ENCODE measurements at regions not wholly inside any gene's neighbourhood (a gene's known extent, or its start where the extent isn't known, plus 50 kb on each side); places are given as distances from the start of the nearest gene placed in this dataset.

DNA sequence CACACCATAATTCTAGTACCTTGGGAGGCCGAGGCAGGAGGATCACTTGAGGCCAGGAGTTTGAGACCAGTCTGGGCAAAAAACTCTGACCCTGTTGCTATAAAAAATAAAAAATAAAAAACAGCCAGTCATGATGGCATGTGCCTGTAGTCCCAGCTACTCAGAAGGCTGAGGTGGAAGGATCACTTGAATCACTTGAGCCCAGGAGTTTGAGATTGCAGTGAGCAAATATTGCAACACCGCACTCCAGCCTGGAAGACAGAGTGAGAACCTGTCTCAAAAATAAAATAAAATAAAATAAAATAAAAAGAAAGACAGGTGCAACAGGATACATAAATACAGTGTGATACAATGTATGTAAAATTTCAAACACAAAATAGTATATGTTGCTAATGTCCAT is 154.5 kb downstream of the OTOR start:
- intact Hi-C loops (cut with micrococcal nuclease): no loop called here
- Mint-ChIP-seq H3K4me3 (no peak overlapping the region), H3K27me3 (no peaks in the 10 kb centered on the region)

DNA sequence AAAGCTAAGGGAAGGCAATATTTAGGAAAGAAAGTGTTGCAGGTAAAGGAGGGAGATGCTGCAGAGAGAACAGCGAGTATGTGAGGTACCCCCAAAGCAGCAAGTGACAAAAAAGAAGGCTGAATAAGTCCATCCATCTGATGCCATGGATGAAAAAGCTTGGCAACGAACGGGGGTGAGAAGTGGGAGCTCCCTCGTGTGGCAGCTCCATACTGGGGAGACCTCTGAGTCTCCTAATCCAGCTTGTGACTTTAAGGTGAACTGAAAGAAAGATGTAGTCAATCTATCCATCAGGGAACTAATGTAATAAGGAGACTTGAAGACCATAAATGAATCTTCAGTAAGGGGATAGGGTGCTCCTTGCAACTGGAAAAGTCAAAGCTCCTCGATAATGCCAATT is 156.6 kb downstream of the OTOR start:
- Mint-ChIP-seq H3K27me3 (no peaks in the 10 kb centered on the region), H3K27ac (no peak overlapping the region), H3K4me3 (no peak overlapping the region), H3K9me3 (peaks cover under 1% of the 10 kb centered on the region), H3K4me1 (ENCODE audit: low read depth) (no peaks in the 10 kb centered on the region), H3K36me3 (ENCODE audit: low read depth) (no peaks in the 10 kb centered on the region)
- intact Hi-C loops (cut with micrococcal nuclease): no loop called here

More for the DNA sequence above, 154.5 kb downstream of the OTOR start:
- H3K9me3 Mint-ChIP-seq: no peaks in the 10 kb centered on the region
- H3K4me1 Mint-ChIP-seq (ENCODE audit: low read depth): no peaks in the 10 kb centered on the region
- no peak overlapping the region for H3K27ac Mint-ChIP-seq
- H3K36me3 Mint-ChIP-seq (ENCODE audit: low read depth): no peaks in the 10 kb centered on the region

DNA sequence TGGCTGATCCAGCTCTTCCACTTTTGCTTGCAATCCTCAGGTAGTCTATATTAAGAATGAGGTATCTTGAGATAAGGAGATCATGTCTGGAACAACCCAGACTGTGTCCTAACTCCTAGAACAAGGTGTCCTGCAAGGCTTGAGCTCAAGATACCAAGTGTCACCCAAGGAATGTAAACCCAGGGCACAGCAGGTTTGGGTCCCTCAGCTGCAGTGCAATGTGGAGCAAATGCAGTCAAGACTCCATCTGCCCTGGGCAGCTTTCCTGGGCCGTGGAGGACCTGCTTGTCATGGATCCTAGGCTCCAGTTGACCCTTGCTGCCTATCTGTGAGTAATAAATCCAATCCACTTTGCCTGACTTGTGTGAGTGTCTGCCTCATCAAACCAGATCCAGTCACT is 166.1 kb downstream of the OTOR start:
- intact Hi-C loops (cut with micrococcal nuclease): no loop called here
- H3K27me3 Mint-ChIP-seq: no peaks in the 10 kb centered on the region
- peaks cover 46% of the 10 kb centered on the region for H3K9me3 Mint-ChIP-seq
- no peak overlapping the region for H3K4me3 Mint-ChIP-seq
- no peaks in the 10 kb centered on the region for H3K36me3 Mint-ChIP-seq (ENCODE audit: low read depth)
- no peak overlapping the region for H3K27ac Mint-ChIP-seq
- no peaks in the 10 kb centered on the region for H3K4me1 Mint-ChIP-seq (ENCODE audit: low read depth)

DNA sequence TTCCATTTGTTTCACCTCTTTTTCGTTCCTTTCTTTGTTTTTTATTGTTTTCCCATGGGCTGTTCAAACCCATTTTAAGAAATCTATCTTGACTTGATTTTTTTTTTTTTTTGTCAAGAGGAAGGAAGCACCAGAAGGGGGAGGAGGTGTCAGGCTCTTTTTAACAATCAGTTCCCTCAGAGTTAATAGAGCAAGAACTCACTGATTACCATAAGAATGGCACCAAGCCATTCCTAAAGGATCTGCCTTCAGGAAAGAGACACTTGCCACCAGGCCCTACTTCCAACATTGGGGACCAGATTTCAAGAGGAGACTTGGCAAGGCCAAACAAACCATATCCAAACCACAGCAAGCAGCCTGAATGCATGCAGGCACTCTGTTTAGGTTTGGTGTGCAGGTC is 168.0 kb downstream of the OTOR start:
- H3K36me3 Mint-ChIP-seq (ENCODE audit: low read depth): no peaks in the 10 kb centered on the region
- no peaks in the 10 kb centered on the region for H3K27me3 Mint-ChIP-seq
- no peaks in the 10 kb centered on the region for H3K4me1 Mint-ChIP-seq (ENCODE audit: low read depth)
- intact Hi-C loops (cut with micrococcal nuclease): no loop called here
- H3K27ac Mint-ChIP-seq: no peak overlapping the region
- peaks cover 35% of the 10 kb centered on the region for H3K9me3 Mint-ChIP-seq
- no peak overlapping the region for H3K4me3 Mint-ChIP-seq

DNA sequence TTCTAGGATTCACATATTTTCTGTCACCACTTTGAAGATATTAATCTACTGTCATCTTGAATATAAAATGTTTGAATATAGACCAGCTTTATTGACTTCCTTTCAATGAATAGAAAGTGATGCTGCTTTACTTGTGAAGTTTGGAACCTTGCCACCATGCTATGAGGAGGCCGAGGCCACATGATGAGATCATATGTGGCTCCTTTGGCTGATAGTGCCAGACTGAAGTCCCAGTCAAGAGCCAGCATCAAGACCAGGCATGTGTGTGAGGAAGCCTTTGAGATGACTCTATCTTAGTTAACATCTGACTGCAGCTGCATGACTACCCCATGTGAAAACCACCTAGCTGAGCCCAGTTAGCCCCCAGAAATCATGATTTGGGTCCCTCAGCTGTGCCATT is 169.5 kb downstream of the OTOR start:
- no peak overlapping the region for H3K4me3 Mint-ChIP-seq
- no peaks in the 10 kb centered on the region for H3K4me1 Mint-ChIP-seq (ENCODE audit: low read depth)
- no peak overlapping the region for H3K27ac Mint-ChIP-seq
- no peaks in the 10 kb centered on the region for H3K27me3 Mint-ChIP-seq
- peaks cover 22% of the 10 kb centered on the region for H3K9me3 Mint-ChIP-seq
- no peaks in the 10 kb centered on the region for H3K36me3 Mint-ChIP-seq (ENCODE audit: low read depth)
- intact Hi-C loops (cut with micrococcal nuclease): no loop called here

DNA sequence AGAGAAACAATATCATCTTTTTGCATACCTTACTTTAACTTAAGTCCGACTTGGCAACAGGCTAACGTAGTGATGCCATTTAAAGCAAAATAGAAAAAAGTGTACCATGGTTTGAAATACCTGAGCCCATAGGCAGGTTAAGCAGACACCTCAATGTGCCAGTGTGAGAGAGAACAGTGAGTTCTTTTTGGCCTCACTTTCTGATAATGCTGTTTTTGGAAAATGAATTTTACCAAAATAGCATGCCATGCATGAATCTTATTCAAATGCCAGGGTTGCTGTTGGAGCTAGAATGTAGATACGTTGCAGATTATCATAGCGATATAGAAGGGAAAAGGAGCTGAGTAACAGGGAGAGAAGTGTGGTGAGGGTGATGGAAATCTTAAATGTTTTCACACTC is 170.2 kb downstream of the OTOR start:
- Mint-ChIP-seq H3K27me3 (no peaks in the 10 kb centered on the region), H3K9me3 (peaks cover 15% of the 10 kb centered on the region), H3K27ac (no peak overlapping the region), H3K4me3 (no peak overlapping the region), H3K4me1 (ENCODE audit: low read depth) (no peaks in the 10 kb centered on the region), H3K36me3 (ENCODE audit: low read depth) (no peaks in the 10 kb centered on the region)
- intact Hi-C loops (cut with micrococcal nuclease): no loop called here

DNA sequence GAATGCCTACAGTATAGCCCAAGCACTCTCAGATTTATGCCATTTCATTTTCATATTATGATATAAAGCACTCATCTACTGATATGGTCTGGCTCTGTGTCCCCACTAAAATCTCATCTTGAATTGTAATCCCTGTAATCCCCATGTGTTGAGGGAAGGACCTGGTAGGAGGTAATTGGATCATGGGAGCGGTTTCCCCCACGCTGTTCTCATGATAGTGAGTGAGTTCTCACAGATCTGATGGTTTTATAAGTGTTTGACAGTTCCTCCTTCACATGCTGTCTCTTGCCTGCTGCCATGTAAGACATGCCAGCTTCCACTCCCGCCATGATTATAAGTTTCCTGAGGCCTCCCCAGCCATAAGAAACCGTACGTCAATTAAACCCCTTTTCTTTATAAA is 171.7 kb downstream of the OTOR start:
- Mint-ChIP-seq H3K4me3 (no peak overlapping the region), H3K36me3 (ENCODE audit: low read depth) (no peaks in the 10 kb centered on the region), H3K27ac (no peak overlapping the region), H3K27me3 (no peaks in the 10 kb centered on the region), H3K4me1 (ENCODE audit: low read depth) (no peaks in the 10 kb centered on the region), H3K9me3 (peaks cover 12% of the 10 kb centered on the region)
- intact Hi-C loops (cut with micrococcal nuclease): no loop called here

DNA sequence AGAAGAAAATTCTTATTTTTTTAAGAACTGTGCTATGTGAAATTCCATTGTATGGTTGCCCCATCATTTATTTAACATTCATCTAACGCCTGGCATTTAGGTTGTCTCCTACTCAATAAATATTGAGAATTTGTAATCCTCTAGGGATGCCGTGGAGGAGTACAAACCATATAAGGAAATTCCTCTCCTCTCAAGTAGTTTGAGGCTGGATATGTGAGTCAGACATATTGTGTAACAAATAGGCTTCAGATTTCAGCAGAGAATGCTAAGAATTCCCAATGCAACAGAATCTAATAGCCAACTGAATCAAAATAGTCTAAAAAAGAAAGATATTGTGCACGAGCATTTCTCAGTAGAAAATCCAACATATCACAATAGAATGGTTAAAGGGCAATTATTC is 174.7 kb downstream of the OTOR start:
- no peak overlapping the region for H3K27ac Mint-ChIP-seq
- no peaks in the 10 kb centered on the region for H3K27me3 Mint-ChIP-seq
- no peak overlapping the region for H3K4me3 Mint-ChIP-seq
- intact Hi-C loops (cut with micrococcal nuclease): no loop called here
- peaks cover 3% of the 10 kb centered on the region for H3K9me3 Mint-ChIP-seq
- H3K4me1 Mint-ChIP-seq (ENCODE audit: low read depth): no peaks in the 10 kb centered on the region
- H3K36me3 Mint-ChIP-seq (ENCODE audit: low read depth): no peaks in the 10 kb centered on the region

DNA sequence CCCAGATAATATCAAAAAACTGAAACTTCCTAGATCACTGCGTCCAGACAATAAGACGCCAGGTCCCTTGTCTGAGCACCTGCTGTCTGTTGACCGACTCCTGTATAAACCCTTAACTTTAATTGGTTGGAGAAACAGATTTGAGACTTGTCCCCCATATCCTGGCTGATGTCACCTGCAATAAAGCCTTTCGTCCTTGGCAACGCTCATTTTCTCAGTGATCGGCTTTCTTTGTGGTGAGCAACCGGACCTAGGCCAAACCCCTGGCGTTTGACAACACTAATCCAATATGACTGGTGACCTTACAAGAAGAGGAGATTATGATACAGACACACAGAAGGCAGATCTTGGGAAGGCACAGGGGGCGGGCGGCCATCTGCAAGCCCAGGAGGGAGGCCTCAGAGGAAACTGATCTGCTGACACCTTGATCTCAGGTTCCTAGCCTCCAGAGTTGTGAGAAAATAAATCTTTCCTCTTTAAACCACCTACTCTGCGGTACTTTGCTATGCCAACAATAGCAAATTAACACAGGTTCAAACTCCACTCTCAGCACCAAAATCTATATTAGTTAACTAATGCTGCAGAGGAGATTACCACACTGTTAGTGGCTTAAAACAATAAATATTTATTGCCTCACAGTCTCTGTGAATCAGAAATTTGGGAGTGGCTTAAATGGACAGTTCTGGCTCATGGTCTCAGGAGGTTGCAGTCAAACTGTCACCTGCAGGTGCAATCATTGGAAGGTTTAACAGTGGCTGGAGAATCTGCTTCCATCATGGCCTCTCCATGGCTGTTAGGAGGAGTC is 178.7 kb downstream of the OTOR start:
- no peak overlapping the region for H3K4me3 Mint-ChIP-seq
- H3K27ac Mint-ChIP-seq: no peak overlapping the region
- H3K4me1 Mint-ChIP-seq (ENCODE audit: low read depth): no peaks in the 10 kb centered on the region
- intact Hi-C loops (cut with micrococcal nuclease): no loop called here
- H3K27me3 Mint-ChIP-seq: no peaks in the 10 kb centered on the region
- H3K36me3 Mint-ChIP-seq (ENCODE audit: low read depth): no peaks in the 10 kb centered on the region
- peaks cover 33% of the 10 kb centered on the region for H3K9me3 Mint-ChIP-seq

DNA sequence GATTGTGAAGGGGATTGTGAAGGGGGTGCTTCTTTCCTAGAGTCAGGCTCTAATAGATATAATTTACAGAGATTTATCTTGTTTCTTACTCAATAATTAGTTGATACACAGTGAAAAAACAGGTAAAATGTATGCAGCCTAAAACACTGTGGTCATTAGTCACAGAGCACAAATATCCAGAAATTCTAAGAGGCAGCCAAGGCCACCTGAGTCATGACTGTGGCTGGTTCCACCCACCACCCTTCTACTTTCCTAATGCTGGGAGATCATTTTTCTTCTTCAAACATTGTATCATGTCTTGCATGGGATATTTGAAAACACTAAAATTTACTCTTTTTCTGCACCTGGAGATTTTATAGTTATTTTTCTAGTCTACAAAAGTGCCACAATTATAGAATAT is 181.6 kb downstream of the OTOR start:
- Mint-ChIP-seq H3K4me1 (ENCODE audit: low read depth) (no peaks in the 10 kb centered on the region), H3K27ac (no peak overlapping the region), H3K9me3 (peaks cover 43% of the 10 kb centered on the region), H3K27me3 (no peaks in the 10 kb centered on the region), H3K36me3 (ENCODE audit: low read depth) (no peaks in the 10 kb centered on the region), H3K4me3 (no peak overlapping the region)
- intact Hi-C loops (cut with micrococcal nuclease): no loop called here

DNA sequence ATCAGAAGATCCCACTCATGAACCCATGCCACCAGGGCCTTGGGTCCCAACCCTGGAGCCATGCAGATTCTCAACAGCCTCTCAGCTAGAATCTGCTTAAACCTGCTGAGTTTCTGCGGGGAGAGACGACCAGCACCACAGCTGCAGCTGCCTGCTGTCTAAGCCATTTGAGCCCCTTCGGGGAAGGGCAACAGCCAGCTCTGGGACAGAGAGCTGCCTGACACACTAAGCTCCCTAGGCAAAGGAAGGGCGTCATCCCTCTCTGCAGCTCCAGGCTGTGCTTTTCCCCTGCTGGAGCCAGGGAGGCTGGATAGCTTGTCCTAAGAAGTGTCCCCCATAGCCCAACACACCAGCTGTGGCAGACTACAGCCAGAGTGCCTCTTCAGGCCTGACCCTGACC is 182.5 kb downstream of the OTOR start:
- Mint-ChIP-seq H3K4me1 (ENCODE audit: low read depth) (no peaks in the 10 kb centered on the region), H3K9me3 (peaks cover 43% of the 10 kb centered on the region), H3K27me3 (no peaks in the 10 kb centered on the region), H3K27ac (no peak overlapping the region), H3K4me3 (no peak overlapping the region), H3K36me3 (ENCODE audit: low read depth) (no peaks in the 10 kb centered on the region)
- intact Hi-C loops (cut with micrococcal nuclease): no loop called here

DNA sequence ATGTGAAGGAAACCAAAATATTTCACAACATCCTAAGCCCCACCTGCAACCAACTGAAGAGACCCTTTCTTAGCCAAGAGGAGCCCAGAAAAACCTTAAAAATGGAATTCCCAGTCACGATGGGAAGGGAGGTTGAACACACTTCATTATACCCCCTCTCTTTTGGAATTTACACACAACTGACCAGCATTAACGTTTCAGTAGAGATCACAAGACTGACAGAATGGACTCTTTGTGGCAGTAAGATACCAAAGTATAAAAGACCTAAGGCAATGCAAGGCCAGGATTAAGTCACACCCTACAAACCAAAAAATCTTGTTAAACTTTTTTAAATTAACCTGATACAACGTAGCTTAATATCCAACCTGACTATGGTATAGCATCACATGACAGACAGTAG is 190.9 kb downstream of the OTOR start:
- Mint-ChIP-seq H3K27ac (no peak overlapping the region), H3K36me3 (ENCODE audit: low read depth) (no peaks in the 10 kb centered on the region), H3K9me3 (no peaks in the 10 kb centered on the region), H3K27me3 (no peaks in the 10 kb centered on the region), H3K4me3 (no peak overlapping the region), H3K4me1 (ENCODE audit: low read depth) (no peaks in the 10 kb centered on the region)
- intact Hi-C loops (cut with micrococcal nuclease): no loop called here

DNA sequence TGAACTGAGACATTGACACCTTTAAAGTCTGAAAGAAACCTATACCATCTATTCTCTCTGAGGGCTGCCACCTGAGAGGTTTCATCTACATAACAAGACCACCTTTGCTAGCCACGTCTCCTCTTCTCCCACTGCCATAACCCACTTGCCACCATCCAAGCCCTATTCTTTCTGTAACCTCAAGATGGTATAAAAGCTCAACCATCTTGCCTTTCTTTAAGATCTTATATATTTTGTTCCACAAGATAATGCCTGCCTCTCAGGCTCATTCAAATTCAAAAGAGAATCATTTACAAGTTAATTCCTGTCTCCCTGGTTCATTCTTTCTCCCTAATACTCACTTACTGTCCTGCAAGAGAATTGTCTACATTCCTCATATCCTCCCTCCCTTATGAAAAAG is 192.5 kb downstream of the OTOR start:
- Mint-ChIP-seq H3K4me3 (no peak overlapping the region), H3K36me3 (ENCODE audit: low read depth) (no peaks in the 10 kb centered on the region), H3K27me3 (no peaks in the 10 kb centered on the region), H3K9me3 (no peaks in the 10 kb centered on the region), H3K4me1 (ENCODE audit: low read depth) (no peaks in the 10 kb centered on the region), H3K27ac (no peak overlapping the region)
- intact Hi-C loops (cut with micrococcal nuclease): no loop called here

DNA sequence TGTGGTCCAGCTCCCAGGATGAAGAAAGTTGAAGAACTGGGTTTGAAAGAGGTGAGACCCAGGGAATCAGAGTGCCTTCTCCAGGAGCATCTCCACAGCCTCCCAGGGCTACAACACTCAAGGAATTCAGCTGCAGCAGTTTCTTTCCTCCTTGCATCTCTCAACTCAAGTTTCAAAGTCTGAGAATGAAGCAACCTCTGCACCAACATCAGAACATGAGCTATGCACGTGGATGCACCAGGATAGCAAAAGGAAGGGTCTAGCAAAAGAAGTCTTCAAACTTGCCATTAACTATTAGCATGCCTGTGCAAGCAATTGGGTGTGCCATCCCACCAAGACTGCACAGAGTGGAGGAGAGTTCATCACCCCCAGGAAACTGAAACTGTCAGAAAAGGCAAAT is 193.9 kb downstream of the OTOR start:
- Mint-ChIP-seq H3K36me3 (ENCODE audit: low read depth) (no peaks in the 10 kb centered on the region), H3K4me1 (ENCODE audit: low read depth) (no peaks in the 10 kb centered on the region), H3K27me3 (no peaks in the 10 kb centered on the region), H3K27ac (no peak overlapping the region), H3K4me3 (no peak overlapping the region), H3K9me3 (peaks cover 9% of the 10 kb centered on the region)
- intact Hi-C loops (cut with micrococcal nuclease): no loop called here

DNA sequence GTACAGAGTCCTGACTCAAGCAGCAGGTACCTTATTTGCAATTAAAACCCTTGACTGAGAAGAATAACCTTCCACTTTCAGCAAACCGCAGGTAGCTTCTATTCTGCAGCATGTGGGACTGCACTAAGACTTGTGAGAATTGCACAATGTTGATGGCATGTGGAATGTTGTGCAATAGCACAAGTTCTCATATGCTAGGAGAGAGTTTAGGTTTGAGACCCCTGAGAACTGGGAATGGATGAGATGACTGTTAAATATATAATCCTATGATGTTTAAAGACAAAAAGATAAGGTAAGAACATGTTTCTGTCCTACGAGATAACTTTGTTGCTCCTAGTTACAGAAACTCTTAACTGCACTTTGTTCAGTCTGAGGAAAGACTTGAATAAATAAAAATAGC is 194.6 kb downstream of the OTOR start:
- no peaks in the 10 kb centered on the region for H3K4me1 Mint-ChIP-seq (ENCODE audit: low read depth)
- no peaks in the 10 kb centered on the region for H3K27me3 Mint-ChIP-seq
- intact Hi-C loops (cut with micrococcal nuclease): no loop called here
- H3K4me3 Mint-ChIP-seq: no peak overlapping the region
- H3K9me3 Mint-ChIP-seq: peaks cover 9% of the 10 kb centered on the region
- no peaks in the 10 kb centered on the region for H3K36me3 Mint-ChIP-seq (ENCODE audit: low read depth)
- no peak overlapping the region for H3K27ac Mint-ChIP-seq
